Peyer's patch (tissue), 4 donors: ENCODE measurements at regions not wholly inside any gene's neighbourhood (a gene's known extent, or its start where the extent isn't known, plus 50 kb on each side); places are given as distances from the start of the nearest gene placed in this dataset.

Experiments
- CTCF ChIP-seq, 6 experiments: fragments of 450-650 bp in 4 of 6; fragments of 200-600 bp in 2 of 6; sonication (generic) in 1 of 6; IDR thresholded peaks; one replicate each; pipeline ENCODE4 v1.5.1; 2017 to 2019; ENCODE audit warnings: antibody characterized with exemption in 6 of 6, mild to moderate bottlenecking in 3 of 6, moderate library complexity in 1 of 6
- POLR2A ChIP-seq, 2 donors: fragments of 450-650 bp; IDR thresholded peaks; one replicate each; pipeline ENCODE4 v1.5.1; 2017; ENCODE audit warnings: antibody characterized with exemption in 2 of 2, mild to moderate bottlenecking in 2 of 2, moderate library complexity in 2 of 2

GRCh38 chr2:137900421-137901141, 63.7 kb upstream of the HNMT start:
- TF ChIP-seq CTCF (IDR thresholded peaks at IDR 0.05) (no peak), POLR2A (IDR thresholded peaks at IDR 0.05) (no peak)
